MM.1S (cell line): ENCODE measurements at regions not wholly inside any gene's neighbourhood (a gene's known extent, or its start where the extent isn't known, plus 50 kb on each side); places are given as distances from the start of the nearest gene placed in this dataset.

Experiments used
- DNase-seq: peaks from one replicate; pipeline ENCODE4 v3.0.0-alpha.2; 2015
- H2AFZ ChIP-seq: fragments of 300-600 bp; sonication (generic); 2 replicates; pipeline ENCODE4 v1.6.0; 2016; ENCODE audit warnings: antibody characterized with exemption, low read length
- H3F3A ChIP-seq: fragments of 300-600 bp; sonication (generic); 2 replicates; pipeline ENCODE4 v1.6.1; 2016; ENCODE audit warnings: mild to moderate bottlenecking, antibody characterized with exemption, low read length, moderate library complexity, mixed read lengths; ENCODE audit not compliant: insufficient read depth
- H3K27ac ChIP-seq: fragments of 300-600 bp; sonication (generic); 2 replicates; pipeline ENCODE4 v1.5.1; 2016; ENCODE audit warnings: mild to moderate bottlenecking, low read length
- H3K27me3 ChIP-seq: fragments of 300-600 bp; sonication (generic); replicated peaks from 2 replicates; pipeline ENCODE4 v1.6.0; 2016; ENCODE audit warnings: low read length; ENCODE audit not compliant: insufficient read depth
- H3K36me3 ChIP-seq: fragments of 300-600 bp; sonication (generic); replicated peaks from 2 replicates; pipeline ENCODE4 v1.6.1; 2016; ENCODE audit warnings: mild to moderate bottlenecking, low read length, mixed read lengths; ENCODE audit not compliant: insufficient read depth
- H3K4me1 ChIP-seq: fragments of 300-600 bp; sonication (generic); 2 replicates; pipeline ENCODE4 v1.6.1; 2016; ENCODE audit warnings: low read length, mixed read lengths
- H3K4me2 ChIP-seq: fragments of 300-600 bp; sonication (generic); 2 replicates; pipeline ENCODE4 v1.6.0; 2016; ENCODE audit warnings: low read depth, low read length
- H3K4me3 ChIP-seq: fragments of 300-600 bp; sonication (generic); 2 replicates; pipeline ENCODE4 v1.5.1; 2016; ENCODE audit warnings: low read length, mixed read lengths
- H3K79me2 ChIP-seq: fragments of 300-600 bp; sonication (generic); 2 replicates; pipeline ENCODE4 v1.6.1; 2016; ENCODE audit warnings: mixed run types, low read length, mixed read lengths
- H3K9ac ChIP-seq: fragments of 300-600 bp; sonication (generic); 2 replicates; pipeline ENCODE4 v1.6.1; 2016; ENCODE audit warnings: low read length, mixed read lengths
- H3K9me2 ChIP-seq: fragments of 300-600 bp; sonication (generic); replicated peaks from 2 replicates; pipeline ENCODE4 v1.6.1; 2016; ENCODE audit warnings: mild to moderate bottlenecking, low read length, mixed read lengths; ENCODE audit not compliant: insufficient read depth
- H3K9me3 ChIP-seq: fragments of 300-600 bp; sonication (generic); replicated peaks from 2 replicates; pipeline ENCODE4 v1.6.1; 2016; ENCODE audit warnings: mild to moderate bottlenecking, low read length, mixed read lengths; ENCODE audit not compliant: insufficient read depth
- H4K20me1 ChIP-seq: fragments of 300-600 bp; sonication (generic); 2 replicates; pipeline ENCODE4 v1.6.1; 2016; ENCODE audit warnings: mild to moderate bottlenecking, low read length, moderate library complexity, mixed read lengths; ENCODE audit not compliant: insufficient read depth
- EZH2 ChIP-seq: fragments of 300-600 bp; sonication (generic); optimal IDR thresholded peaks from 2 replicates; pipeline ENCODE3; 2017; ENCODE audit warnings: low read depth, mild to moderate bottlenecking, antibody characterized with exemption, low read length, mixed read lengths
- EZH2phosphoT487 ChIP-seq: fragments of 300-600 bp; sonication (generic); IDR thresholded peaks from 2 replicates; pipeline ENCODE4 v1.6.1; 2018; ENCODE audit warnings: antibody characterized with exemption, low read length
- TF ChIP-seq, protein P1 (sequence below): fragments of 300-600 bp; sonication (generic); IDR thresholded peaks from 2 replicates; pipeline ENCODE4 v1.5.1; 2016; ENCODE audit warnings: antibody characterized with exemption, low read length, mixed read lengths

DNA sequence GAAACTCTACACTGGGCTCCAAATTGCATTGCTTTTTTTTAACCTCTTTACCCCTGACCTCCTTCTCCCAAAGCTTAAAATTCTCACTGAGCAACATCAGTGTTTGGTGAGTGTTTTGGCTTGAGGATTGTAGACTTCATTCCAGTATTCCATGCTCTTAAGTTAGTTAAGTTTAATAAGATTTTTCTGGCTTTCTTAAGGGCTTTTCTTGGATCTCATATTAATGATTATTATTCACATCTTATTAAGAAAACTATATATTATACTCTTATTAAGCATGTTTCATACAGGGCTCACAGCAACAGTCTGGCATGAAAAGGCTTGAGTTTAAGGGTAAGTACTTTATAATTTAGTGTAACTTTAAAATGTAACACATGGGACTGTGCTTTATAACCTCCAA is 141.8 kb downstream of the DISP1 start:
- H3K79me2 ChIP-seq = no peaks in the 10 kb centered on the region
- H3F3A ChIP-seq = no peaks in the 10 kb centered on the region
- DNase-seq = no peak
- H3K4me3 ChIP-seq = no peak overlapping the region
- no peak overlapping the region for H3K27ac ChIP-seq
- H3K4me1 ChIP-seq = no peaks in the 10 kb centered on the region
- no peaks in the 10 kb centered on the region for H3K36me3 ChIP-seq
- no peaks in the 10 kb centered on the region for H3K9me2 ChIP-seq
- H3K9me3 ChIP-seq = no peaks in the 10 kb centered on the region
- TF ChIP-seq EZH2phosphoT487 (no peak), EZH2 (no peak)
- TF ChIP-seq, protein P1, sequence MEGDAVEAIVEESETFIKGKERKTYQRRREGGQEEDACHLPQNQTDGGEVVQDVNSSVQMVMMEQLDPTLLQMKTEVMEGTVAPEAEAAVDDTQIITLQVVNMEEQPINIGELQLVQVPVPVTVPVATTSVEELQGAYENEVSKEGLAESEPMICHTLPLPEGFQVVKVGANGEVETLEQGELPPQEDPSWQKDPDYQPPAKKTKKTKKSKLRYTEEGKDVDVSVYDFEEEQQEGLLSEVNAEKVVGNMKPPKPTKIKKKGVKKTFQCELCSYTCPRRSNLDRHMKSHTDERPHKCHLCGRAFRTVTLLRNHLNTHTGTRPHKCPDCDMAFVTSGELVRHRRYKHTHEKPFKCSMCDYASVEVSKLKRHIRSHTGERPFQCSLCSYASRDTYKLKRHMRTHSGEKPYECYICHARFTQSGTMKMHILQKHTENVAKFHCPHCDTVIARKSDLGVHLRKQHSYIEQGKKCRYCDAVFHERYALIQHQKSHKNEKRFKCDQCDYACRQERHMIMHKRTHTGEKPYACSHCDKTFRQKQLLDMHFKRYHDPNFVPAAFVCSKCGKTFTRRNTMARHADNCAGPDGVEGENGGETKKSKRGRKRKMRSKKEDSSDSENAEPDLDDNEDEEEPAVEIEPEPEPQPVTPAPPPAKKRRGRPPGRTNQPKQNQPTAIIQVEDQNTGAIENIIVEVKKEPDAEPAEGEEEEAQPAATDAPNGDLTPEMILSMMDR = no peak
- no peak overlapping the region for H2AFZ ChIP-seq
- H3K4me2 ChIP-seq = no peak overlapping the region
- H3K27me3 ChIP-seq = no peaks in the 10 kb centered on the region
- H4K20me1 ChIP-seq = no peaks in the 10 kb centered on the region
- no peak overlapping the region for H3K9ac ChIP-seq

DNA sequence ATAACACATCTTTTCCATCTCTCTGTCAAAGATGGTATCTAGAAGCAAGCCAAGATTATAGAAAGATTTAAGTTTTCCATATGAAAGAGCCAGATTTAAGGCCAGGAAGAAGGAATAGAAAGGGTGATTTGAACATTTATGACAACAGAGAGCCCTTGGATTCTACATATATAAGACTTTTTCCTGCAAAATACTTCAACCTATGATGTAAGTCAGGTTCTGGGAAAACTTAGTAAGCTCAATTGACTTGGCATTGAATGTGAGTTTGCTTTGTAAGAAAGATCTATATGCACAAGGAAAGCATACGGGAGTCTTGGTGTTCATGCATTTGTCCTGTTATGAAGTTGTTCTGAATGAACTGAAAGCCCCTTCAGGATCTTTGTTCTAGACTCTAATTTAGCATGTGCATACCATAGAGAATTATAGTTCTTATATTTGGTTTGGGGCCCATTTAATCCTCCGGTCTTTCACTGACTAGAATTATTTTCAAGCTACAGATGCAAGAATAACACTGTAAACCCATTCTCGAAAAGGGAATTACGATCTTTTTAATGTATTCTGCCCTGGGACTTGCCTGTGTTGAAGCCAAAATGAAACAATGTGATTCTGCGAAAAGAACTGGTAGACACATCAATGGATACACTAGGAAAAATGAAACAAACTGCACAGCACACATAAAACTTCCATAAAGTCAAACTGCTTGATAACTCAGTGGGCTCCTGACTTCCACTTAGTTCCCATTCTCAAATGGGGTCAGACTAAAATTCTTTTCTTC is 152.8 kb downstream of the DISP1 start:
- no peaks in the 10 kb centered on the region for H3K27me3 ChIP-seq
- H3K9me2 ChIP-seq = no peaks in the 10 kb centered on the region
- no peak for DNase-seq
- no peak overlapping the region for H3K4me2 ChIP-seq
- no peaks in the 10 kb centered on the region for H3F3A ChIP-seq
- no peaks in the 10 kb centered on the region for H3K9me3 ChIP-seq
- no peak overlapping the region for H3K27ac ChIP-seq
- no peak overlapping the region for H3K9ac ChIP-seq
- no peaks in the 10 kb centered on the region for H3K79me2 ChIP-seq
- H2AFZ ChIP-seq = no peak overlapping the region
- no peak for TF ChIP-seq EZH2
- no peak for TF ChIP-seq EZH2phosphoT487
- TF ChIP-seq, protein P1 = no peak
- no peaks in the 10 kb centered on the region for H3K4me1 ChIP-seq
- H4K20me1 ChIP-seq = no peaks in the 10 kb centered on the region
- no peak overlapping the region for H3K4me3 ChIP-seq
- no peaks in the 10 kb centered on the region for H3K36me3 ChIP-seq

DNA sequence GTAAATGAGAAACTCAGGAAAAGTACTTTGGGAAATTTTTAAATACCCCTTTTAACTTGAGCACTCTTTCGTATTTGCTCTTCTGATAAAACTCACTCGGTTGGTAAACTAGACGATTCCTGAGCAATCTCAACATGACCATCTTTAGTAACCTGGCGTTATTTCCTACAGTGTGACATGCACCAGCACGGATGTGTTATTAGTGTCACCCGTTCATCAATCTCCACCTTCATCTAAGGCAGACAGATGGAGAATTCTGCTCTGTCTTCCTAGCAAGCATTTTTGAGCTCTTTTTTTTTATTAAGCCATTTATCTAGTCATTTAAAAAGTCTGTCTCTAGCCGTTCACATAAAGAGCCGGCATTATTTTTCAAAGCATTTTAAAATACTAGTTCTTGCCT is 155.2 kb downstream of the DISP1 start:
- no peaks in the 10 kb centered on the region for H3K9me2 ChIP-seq

More for the DNA sequence above, 155.2 kb downstream of the DISP1 start:
- no peak overlapping the region for H3K27ac ChIP-seq
- no peak overlapping the region for H3K9ac ChIP-seq
- no peak overlapping the region for H3K4me3 ChIP-seq
- H3K9me3 ChIP-seq = no peaks in the 10 kb centered on the region
- no peak overlapping the region for H2AFZ ChIP-seq
- no peaks in the 10 kb centered on the region for H4K20me1 ChIP-seq
- TF ChIP-seq, protein P1 = no peak
- no peak for TF ChIP-seq EZH2
- TF ChIP-seq EZH2phosphoT487 = no peak
- H3F3A ChIP-seq = no peaks in the 10 kb centered on the region
- no peaks in the 10 kb centered on the region for H3K36me3 ChIP-seq
- no peak overlapping the region for H3K4me2 ChIP-seq
- no peaks in the 10 kb centered on the region for H3K27me3 ChIP-seq
- H3K4me1 ChIP-seq = no peaks in the 10 kb centered on the region
- DNase-seq = no peak
- H3K79me2 ChIP-seq = no peaks in the 10 kb centered on the region
